GM18519 (cell line): ENCODE measurements at regions not wholly inside any gene's neighbourhood (a gene's known extent, or its start where the extent isn't known, plus 50 kb on each side); places are given as distances from the start of the nearest gene placed in this dataset.
"Not testable (repeated sequence)": the region's sequence is repeated elsewhere in the genome, so short reads cannot be mapped to it uniquely, and the experiment has no call there.

Source experiments
- ATAC-seq: cut with Tn5 transposase; IDR thresholded peaks from one replicate; pipeline ENCODE4 v1.9.1; 2021; ENCODE audit warnings: mild to moderate bottlenecking, moderate library complexity; ENCODE audit not compliant: unreplicated experiment, low FRiP score

DNA sequence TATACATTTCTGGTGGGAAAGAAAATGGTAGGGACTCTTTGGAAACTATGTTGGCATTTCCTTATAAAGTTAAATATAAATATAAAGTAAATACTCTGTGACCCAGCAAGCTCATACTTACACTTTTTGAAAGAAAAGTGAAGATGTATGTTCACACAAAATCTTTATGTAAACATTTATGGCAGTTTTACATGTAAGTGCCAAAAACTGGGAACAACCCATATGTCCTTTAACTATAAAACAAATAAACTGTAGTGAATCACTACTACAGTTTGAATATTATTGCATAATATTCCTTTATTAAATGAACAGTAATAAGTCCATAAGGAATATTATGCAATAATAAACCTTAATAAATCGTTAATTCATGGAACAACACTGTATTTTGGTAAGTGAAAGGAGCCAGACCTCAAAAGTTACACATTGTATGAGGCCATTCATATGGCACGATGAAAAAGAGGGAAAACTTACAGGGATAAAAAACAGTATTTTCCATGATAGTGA lies 1660.3 kb upstream of the LRRTM3 start:
- no peak for ATAC-seq

GRCh38 chr10:65269551-65269950 lies 1656.3 kb upstream of the LRRTM3 start:
- ATAC-seq: not testable (repeated sequence)

DNA sequence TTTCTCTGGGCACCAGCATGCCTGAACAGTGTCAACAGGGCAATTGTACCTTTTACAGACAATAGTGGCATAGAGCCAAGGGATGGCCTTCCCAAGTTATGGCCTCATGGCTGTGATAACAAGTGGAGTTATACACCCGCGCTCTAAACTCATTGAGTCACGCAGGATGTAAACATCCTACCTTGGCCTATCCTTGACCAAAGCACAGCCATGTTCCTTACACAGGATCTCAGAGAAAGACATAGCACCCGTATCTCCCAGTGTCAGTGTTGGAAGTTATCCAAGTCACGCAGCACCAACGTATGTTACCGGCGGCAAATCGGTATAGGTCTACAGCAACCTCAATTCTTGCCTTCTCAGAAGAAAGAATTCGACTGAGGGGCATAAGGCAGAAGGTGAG lies 1654.9 kb upstream of the LRRTM3 start:
- ATAC-seq: no peak

- ATAC-seq: no peak
These were observed 1652.7 kb upstream of the LRRTM3 start for GRCh38 chr10:65273115-65273514.

GRCh38 chr10:65275296-65275695 lies 1650.5 kb upstream of the LRRTM3 start:
- no peak for ATAC-seq

DNA sequence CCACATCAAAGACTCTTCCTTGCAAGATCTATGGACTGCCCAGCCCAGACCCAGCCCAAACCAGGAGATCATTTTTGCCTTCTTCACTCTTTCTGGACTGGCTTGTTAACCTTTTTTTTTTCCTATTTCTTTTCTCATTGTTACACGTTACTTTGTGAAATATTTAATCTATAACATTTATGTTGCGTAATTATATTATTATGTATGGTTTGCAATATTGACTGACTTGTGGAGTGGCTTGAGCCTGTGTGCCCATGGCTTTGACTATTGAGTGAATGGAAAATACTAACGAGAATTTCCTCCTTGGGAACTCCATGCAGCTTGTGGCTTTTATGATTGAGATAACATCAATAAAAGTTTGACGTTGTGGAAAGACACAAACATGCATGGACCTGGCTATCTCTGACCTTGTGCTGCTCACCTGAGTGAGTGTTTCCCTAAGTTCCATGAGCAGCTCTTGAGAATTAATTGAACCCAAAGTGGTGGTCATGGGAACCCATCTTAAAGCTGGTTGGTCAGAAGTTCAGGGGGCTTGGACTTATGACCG lies 1641.3 kb upstream of the LRRTM3 start:
- ATAC-seq: no peak

DNA sequence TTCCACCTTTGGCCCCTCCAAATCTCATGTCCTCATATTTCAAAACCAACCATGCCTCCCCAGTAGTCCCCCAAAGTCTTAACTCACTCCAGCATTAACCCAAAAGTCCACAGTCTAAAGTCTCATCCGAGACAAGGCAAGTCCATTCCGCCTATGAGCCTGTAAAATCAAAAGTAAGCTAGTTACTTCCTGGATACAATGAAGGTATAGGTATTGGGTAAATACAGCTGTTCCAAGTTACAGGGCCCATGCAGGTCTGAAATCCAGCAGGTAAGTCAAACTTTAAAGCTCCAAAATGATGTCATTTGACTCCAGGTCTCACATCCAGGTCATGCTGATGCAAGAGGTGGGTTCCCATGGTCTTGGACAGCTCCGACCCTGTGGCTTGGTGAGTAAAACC lies 1640.1 kb upstream of the LRRTM3 start:
- not testable (repeated sequence) for ATAC-seq

DNA sequence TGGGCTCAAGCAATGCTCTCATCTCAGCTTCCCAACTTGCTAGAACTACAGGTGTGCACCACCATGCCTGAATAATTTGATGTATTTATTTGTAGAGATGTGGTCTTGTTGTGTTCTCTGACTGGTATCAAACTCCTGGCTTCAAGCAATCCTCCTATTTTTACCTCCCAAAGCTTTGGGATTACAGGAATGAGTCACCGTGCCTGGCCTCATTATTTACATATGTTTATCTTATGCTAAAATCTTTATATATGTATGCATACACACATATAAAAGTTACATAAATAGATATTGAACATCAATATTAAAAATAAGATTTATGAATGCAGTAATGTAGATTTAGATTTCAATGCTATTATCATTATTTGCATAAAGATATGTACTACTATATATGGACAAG lies 1634.5 kb upstream of the LRRTM3 start:
- no peak for ATAC-seq

- no peak for ATAC-seq
These were observed 1633.3 kb upstream of the LRRTM3 start for GRCh38 chr10:65292551-65292950.

- no peak for ATAC-seq
These were observed 1631.5 kb upstream of the LRRTM3 start for GRCh38 chr10:65294329-65294728.

DNA sequence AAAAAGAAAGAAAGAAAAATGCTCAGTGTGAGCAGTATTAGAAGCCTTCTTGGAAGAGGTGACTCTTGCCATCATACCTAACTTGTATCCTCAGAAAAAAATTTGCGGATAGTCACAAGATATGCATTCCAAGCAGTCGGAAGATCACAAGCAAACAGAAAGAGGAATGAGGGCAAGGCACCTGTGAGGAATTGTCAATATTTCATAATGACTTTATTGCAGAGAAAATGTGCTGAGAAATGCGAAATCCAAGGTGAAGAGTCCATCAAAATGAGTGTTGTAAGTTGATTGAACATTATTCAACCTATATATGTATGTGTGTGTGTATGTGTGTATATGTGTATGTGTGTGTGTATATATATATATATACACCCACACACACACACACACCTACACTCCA lies 1624.7 kb upstream of the LRRTM3 start:
- ATAC-seq: no peak

GRCh38 chr10:65306201-65306600 lies 1619.6 kb upstream of the LRRTM3 start:
- no peak for ATAC-seq

GRCh38 chr10:65312876-65313275 lies 1613.0 kb upstream of the LRRTM3 start:
- ATAC-seq: no peak

DNA sequence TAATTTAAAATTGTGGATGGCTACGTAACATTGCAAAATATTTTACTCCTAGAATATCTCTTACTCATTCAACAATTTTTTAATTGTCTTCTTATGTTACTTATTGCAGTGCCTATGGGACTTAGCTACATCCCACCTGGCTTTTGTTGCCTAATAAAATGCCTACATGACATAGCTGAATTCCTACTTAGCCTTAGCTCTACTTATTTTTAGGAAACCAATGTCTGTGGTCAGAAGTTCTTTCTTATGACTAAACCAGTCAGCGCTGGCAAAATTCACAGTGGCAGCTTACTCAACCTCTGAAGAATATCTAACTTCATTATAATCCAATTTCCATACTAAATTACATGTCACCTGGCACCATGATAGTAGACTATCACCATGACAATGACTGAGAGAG lies 1612.4 kb upstream of the LRRTM3 start:
- no peak for ATAC-seq

DNA sequence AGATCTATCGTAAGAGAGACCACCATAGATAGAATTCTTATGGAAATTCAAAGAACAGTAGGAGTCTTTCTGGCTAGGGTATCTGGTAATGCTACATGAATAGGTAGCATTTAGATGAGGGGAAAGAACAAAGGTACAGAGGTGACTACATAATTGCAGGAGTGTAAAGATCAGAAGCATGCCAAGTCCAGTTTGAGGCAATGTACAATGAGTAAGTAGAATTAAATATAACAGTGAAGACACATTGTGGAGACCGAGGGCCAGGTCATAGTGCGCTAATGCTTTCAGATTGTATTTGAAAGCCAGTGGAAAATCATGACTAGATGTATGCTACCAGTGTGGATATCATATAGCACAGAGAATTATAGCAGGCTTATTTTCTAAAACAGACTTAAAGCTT lies 1611.6 kb upstream of the LRRTM3 start:
- ATAC-seq: no peak

- ATAC-seq: no peak
These were observed 1606.3 kb upstream of the LRRTM3 start for GRCh38 chr10:65319493-65319892.

DNA sequence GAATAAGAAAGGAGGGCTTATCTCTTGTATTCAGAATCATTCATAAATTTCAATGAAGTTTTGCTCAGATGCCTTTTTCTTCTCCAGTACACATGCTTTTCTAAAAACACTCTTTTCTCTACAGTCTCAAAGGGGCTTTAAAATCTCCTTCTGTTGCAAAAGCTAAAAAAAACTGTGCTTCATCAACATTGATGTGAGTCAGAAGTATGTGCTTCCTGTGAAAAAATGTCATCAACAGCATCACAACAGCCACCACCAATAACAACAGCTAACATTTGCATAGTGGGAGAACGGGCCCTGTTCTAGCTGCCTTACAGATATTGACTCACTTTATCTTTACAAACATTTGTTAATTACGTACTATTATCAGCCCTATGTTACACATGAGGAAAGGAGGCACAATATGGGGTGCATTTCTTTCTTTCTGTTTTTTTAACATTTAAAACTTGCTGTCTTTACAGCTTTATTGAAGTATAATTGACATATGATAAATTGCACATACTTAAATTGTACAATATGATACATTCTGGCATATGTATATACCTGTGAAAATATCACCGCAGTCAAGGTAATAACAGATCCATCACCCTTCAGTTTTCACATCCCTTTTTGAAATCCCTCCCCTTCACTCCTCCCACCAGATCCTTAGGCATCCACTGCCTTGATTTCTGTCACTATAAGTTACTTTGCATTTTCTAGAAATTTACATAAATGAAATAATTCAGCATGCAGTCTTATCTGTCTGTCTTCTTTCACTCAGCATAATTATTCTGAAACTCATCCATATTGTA lies 1605.4 kb upstream of the LRRTM3 start:
- no peak for ATAC-seq

DNA sequence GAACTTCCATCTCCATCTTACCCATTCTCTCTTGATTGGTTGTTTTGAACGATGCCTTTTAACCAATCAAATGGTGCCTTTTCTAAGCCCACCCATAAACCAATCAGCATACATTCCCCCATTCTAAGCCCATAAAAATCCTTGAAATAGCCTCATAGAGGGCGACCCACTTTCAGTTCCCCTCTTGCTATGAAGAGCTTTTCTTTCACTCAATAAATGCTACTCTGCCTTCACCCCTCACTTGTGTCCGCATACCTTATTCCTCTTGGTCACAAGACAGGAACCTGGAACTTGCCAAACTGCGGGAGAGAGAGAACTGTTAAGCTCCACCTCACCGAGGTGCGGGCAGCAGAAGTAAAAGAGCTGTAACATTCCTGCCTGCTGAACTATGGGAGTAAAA lies 1602.0 kb upstream of the LRRTM3 start:
- ATAC-seq: no peak

DNA sequence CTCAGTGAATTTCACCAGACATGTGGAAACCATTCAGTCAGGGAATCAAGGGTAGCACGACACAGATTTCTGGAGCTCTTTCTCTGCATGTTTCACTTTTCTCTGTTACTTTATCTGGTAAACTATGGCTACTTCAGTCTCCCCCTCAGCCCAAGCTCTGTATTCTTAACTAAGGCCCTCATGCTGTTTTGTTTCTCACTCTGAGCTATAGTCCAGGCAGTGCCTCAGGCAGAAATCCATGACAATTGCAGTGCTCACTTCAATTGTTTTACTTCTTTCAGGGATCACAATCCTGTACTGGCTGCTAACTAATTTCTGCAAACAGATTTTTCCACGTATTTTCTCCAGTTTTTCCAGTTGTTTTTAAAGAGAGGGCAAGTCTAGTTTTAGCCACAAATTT lies 1599.9 kb upstream of the LRRTM3 start:
- ATAC-seq: no peak

DNA sequence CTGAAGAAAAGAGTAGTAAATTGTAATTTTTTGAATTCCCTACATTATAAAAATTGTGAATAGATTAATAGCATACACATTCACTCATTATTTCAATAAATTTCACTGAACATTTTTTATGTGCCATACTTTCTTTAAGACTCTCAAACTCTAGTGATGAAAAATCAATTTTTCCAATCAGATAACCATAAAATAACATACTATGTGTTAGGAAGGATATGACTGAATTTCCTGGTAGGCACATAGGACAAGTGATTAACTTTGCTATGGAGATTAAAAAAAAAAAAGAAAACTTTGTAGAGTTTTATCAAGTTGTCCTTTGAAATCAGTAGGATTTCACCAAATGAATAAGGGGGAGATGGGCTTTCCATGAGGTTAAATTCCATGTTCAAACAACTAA lies 1597.3 kb upstream of the LRRTM3 start:
- ATAC-seq: no peak

DNA sequence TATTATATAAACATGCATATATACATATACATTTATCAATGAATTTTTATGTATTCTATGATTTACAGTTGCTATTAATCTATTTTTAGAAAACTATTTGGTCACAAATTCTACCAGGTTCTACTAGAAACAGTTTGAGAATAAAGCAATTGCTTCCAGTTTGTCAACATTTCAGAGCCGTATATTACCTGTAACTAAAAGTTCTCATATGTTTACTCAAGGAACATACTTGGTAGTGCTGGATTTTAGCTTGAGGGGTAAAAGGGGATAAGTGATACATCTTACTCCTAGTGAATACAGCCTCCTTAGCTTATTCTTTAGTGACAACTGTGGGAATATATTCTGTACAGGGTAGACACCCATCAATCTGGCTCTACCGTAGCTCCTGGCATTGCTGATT lies 1590.5 kb upstream of the LRRTM3 start:
- ATAC-seq: no peak

DNA sequence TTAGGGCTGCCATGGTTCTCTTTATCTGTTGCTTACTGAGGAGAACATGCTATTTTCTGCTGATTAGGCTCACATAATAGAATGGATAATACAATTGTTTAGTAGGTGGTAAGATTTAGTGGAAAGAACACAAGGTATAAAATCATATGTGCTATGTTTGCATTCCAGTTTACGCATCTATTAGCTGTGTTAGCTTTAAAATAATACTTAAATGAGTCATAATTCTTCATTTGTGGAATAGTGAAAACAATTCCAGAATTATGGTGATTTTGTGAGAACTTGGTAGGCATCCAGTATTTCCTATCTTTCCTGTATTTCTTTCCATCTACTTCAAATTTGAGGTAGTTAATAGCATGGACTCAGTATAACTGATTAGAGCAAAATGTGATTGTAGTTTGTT lies 1585.5 kb upstream of the LRRTM3 start:
- no peak for ATAC-seq
